Prostate gland (tissue), 2 donors: ENCODE measurements at regions not wholly inside any gene's neighbourhood (a gene's known extent, or its start where the extent isn't known, plus 50 kb on each side); places are given as distances from the start of the nearest gene placed in this dataset.
"Not testable (repeated sequence)": the region's sequence is repeated elsewhere in the genome, so short reads cannot be mapped to it uniquely, and the experiment has no call there.

Source experiments
- DNase-seq: peaks from one replicate; pipeline ENCODE4 v3.0.0-alpha.2; 2019; ENCODE audit warnings: low spot score
- H3K27ac ChIP-seq, 2 donors: fragments of 200-600 bp; sonication (generic); 2 replicates each; pipeline ENCODE4 v1.5.1; 2017 to 2019
- H3K27me3 ChIP-seq: fragments of 200-600 bp; sonication (generic); replicated peaks from 2 replicates; pipeline ENCODE4 v1.5.1; 2019; ENCODE audit not compliant: insufficient read depth
- H3K36me3 ChIP-seq, 2 donors: fragments of 200-600 bp; sonication (generic); 1 replicate in 1 of 2; 2 replicates in 1 of 2; pipeline versions ENCODE4 v1.5.1 to v1.8.1; 2017 to 2019
- H3K4me1 ChIP-seq: fragments of 200-600 bp; sonication (generic); replicated peaks from 2 replicates; pipeline ENCODE4 v1.5.1; 2019
- H3K4me3 ChIP-seq, 2 donors: fragments of 200-600 bp; sonication (generic); 2 replicates each; pipeline ENCODE4 v1.5.1; 2017 to 2019
- H3K9me3 ChIP-seq: fragments of 200-600 bp; sonication (generic); 2 replicates; pipeline ENCODE4 v1.5.1; 2017
- POLR2A ChIP-seq: fragments of 450-650 bp; IDR thresholded peaks from one replicate; pipeline ENCODE4 v1.6.1; 2016; ENCODE audit warnings: antibody characterized with exemption, mild to moderate bottlenecking
- POLR2AphosphoS5 ChIP-seq: sonication (generic); formaldehyde crosslinking; IDR thresholded peaks from one replicate; pipeline ENCODE4 v1.6.1; 2017; ENCODE audit warnings: antibody characterized with exemption
- WGBS: methylation state at CpG from one replicate; pipeline ENCODE4 v1.1.5; 2018; 5-methylcytosine and 5-hydroxymethylcytosine counted together
- intact Hi-C: fragments of 100-400 bp; cut with DNase I; formaldehyde crosslinking; loops from one replicate; pipeline ENCODE4 v1.14.2; 2022
- TF ChIP-seq, protein P1 (sequence below), 4 experiments: fragments of 200-600 bp in 2 of 4; fragments of 450-650 bp in 2 of 4; sonication (generic) in 2 of 4; IDR thresholded peaks; 1 replicate in 3 of 4; 2 replicates in 1 of 4; pipeline ENCODE4 v1.5.1; 2016 to 2019; ENCODE audit warnings: antibody characterized with exemption in 4 of 4, mild to moderate bottlenecking in 2 of 4, moderate library complexity in 2 of 4

DNA sequence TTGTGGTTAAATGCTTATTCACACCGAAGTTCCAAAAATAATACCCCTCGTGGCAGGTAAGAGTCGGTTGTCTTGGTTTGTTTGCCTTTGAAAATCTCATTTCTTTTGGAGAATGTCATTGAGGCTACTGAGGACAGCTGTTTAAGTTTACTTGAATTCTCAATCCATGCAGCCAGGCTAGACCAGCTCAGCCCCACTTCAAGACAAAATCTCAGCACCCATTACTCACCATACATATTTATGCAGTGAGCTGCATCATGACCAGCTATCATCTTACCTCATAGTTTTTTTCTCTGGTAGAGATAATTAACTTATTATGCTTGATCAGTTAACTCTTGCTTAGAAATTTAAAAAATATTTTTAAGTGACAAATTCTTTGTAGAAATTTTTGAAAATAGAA, 115.9 kb downstream of the HAUS1 start:
- 80% methylated on average over 3 of the region's 3 CpGs for WGBS
- TF ChIP-seq POLR2A: no peak
- H3K9me3 ChIP-seq: no peaks in the 10 kb centered on the region
- no peaks in the 10 kb centered on the region for H3K36me3 ChIP-seq
- H3K27me3 ChIP-seq: no peaks in the 10 kb centered on the region
- DNase-seq: no peak
- no peak overlapping the region for H3K27ac ChIP-seq
- intact Hi-C loops: no loop called here
- H3K4me1 ChIP-seq: no peaks in the 10 kb centered on the region
- H3K4me3 ChIP-seq: no peak overlapping the region

DNA sequence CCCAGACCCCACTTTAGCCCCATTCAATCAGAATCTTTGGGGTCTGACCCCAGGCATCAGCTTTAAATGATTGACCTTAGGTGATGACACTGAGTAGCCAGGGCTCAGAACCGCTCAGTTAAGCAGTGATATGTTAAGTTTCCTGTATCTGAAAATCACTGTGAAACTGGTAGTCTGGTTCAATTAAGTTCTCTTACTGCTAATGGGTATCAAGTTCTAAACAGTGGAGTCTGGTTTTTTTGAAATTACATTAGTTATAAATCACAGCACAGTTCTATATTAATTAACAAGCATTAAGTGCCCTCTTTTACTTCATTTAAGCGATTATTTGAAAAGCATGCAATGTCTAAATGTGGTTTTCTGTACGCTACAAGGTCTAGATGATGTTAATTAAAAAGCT, 117.9 kb downstream of the HAUS1 start:
- intact Hi-C loops: no loop called here
- no peaks in the 10 kb centered on the region for H3K27me3 ChIP-seq
- DNase-seq: no peak
- TF ChIP-seq, protein P1, sequence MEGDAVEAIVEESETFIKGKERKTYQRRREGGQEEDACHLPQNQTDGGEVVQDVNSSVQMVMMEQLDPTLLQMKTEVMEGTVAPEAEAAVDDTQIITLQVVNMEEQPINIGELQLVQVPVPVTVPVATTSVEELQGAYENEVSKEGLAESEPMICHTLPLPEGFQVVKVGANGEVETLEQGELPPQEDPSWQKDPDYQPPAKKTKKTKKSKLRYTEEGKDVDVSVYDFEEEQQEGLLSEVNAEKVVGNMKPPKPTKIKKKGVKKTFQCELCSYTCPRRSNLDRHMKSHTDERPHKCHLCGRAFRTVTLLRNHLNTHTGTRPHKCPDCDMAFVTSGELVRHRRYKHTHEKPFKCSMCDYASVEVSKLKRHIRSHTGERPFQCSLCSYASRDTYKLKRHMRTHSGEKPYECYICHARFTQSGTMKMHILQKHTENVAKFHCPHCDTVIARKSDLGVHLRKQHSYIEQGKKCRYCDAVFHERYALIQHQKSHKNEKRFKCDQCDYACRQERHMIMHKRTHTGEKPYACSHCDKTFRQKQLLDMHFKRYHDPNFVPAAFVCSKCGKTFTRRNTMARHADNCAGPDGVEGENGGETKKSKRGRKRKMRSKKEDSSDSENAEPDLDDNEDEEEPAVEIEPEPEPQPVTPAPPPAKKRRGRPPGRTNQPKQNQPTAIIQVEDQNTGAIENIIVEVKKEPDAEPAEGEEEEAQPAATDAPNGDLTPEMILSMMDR (IDR thresholded peaks at IDR 0.05): no peak
- TF ChIP-seq POLR2AphosphoS5: no peak
- no peak for TF ChIP-seq POLR2A
- no peaks in the 10 kb centered on the region for H3K9me3 ChIP-seq
- no peak overlapping the region for H3K4me3 ChIP-seq
- no peak overlapping the region for H3K27ac ChIP-seq
- WGBS: 93% methylated on average over 3 of the region's 3 CpGs
- no peaks in the 10 kb centered on the region for H3K36me3 ChIP-seq
- no peaks in the 10 kb centered on the region for H3K4me1 ChIP-seq

DNA sequence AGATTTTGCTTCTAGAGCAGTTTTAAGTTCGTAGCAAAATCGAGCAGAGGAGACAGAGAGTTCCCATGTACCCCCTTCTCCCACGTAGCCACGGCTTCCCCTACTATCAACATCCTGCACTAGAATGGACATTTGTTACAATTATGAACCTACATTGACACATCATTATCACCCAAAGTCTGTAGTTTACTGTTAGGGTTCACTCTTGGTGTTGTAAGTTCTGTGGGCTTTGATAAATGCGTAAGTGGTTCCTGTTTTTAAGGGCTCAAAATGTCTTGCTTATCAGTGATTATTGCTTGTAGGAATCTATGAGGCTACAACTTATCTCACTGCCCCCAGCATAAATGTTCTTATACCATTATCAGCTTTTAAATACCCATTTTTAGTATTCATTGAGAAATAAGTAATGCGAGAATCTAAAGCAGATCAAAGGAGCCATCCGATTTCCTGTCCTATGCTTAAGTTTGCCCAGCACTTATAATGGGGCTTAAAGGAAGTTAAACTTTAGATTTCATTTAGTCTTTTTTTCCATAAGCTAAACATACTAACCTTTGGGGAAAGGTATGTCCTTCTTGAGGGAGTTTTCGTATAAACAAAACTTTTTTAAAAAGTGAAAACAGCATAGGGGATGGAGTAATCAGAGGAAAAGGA, 118.7 kb downstream of the HAUS1 start:
- intact Hi-C loops: no loop called here
- Histone ChIP-seq H3K36me3 (no peaks in the 10 kb centered on the region), H3K4me1 (no peaks in the 10 kb centered on the region), H3K9me3 (no peaks in the 10 kb centered on the region), H3K4me3 (no peak overlapping the region), H3K27ac (no peak overlapping the region), H3K27me3 (no peaks in the 10 kb centered on the region)
- 87% methylated on average over 8 of the region's 8 CpGs for WGBS
- DNase-seq: no peak
- no peak for TF ChIP-seq POLR2AphosphoS5

DNA sequence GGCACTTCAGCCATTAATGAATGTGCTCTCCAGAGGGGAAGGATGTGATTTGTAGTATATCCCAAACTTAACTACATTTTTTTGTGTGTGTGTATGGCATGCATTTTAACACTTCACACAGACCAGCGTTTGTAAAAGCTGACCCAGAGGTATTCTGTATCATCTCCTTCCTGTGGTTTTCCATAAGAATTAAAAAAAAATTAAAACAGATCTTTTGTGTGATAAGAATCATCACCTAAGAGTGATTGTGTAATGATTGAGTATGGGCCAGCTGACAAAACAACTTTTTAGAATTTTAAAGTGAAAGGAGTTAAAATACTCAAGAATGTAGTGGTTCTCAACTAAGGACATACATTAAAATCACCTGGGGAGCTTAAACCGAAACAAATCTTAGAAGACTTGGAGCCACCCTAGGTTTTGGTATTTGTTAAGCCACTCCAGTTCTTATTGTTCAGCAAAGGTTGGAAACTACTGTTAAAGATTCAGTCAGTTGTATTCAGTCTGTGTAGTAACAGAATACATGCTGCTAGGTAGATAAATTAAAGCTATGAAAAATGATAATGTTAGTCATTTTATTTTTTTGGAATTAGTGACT, 120.1 kb downstream of the HAUS1 start:
- Histone ChIP-seq H3K27me3 (no peaks in the 10 kb centered on the region), H3K9me3 (no peaks in the 10 kb centered on the region), H3K4me1 (no peaks in the 10 kb centered on the region), H3K4me3 (no peak overlapping the region), H3K27ac (no peak overlapping the region), H3K36me3 (no peaks in the 10 kb centered on the region)
- TF ChIP-seq, protein P1 (IDR thresholded peaks at IDR 0.05): no peak
- TF ChIP-seq POLR2AphosphoS5 (no peak), POLR2A (no peak)
- intact Hi-C loops: no loop called here
- no peak for DNase-seq
- WGBS: 43% methylated on average over 2 of the region's 2 CpGs

DNA sequence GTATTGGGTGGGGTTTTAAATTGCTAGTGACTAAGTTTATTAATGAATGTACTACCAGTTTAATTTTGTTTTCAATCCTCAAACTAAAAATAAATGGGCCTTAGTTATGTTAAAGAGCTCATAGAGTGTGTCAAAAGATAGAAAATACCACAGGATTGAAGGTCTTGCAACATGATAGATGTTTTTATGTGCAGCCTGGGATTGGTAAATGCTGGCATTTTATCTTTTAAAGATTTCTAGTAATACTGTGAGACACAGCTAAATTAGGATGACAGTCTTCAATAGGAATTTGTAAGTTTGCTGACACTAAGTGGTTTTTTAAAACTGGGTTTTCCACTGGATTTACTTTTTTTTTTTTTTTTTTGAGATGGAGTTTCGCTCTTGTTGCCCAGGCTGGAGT, 122.3 kb downstream of the HAUS1 start:
- DNase-seq: no peak
- no peaks in the 10 kb centered on the region for H3K4me1 ChIP-seq
- no peak overlapping the region for H3K27ac ChIP-seq
- 96% methylated on average over 1 of the region's 1 CpG for WGBS
- no peaks in the 10 kb centered on the region for H3K9me3 ChIP-seq
- no peak overlapping the region for H3K4me3 ChIP-seq
- intact Hi-C loops: no loop called here
- H3K27me3 ChIP-seq: no peaks in the 10 kb centered on the region
- H3K36me3 ChIP-seq: no peaks in the 10 kb centered on the region
- TF ChIP-seq, protein P1 (IDR thresholded peaks at IDR 0.05): no peak
- TF ChIP-seq POLR2AphosphoS5: no peak
- TF ChIP-seq POLR2A: no peak

DNA sequence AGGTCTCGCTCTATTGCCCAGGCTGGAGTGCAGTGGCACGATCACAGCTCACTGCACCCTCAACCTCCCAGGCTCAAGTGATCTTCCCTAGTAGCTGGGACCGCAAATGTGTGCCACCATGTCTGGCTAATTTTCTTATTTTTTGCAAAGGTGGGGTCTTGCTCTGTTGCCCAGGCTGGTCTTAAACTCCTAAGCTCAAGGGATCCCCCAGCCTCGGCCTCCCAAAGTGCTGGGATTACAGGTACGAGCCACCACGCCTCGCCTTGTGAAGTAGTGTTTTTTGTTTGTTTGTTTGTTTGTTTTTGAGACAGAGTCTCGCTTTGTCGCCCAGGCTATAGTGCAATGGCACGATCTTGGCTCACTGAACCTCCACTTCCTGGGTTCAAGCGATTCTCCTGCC, 125.5 kb downstream of the HAUS1 start:
- WGBS: 90% methylated on average over 11 of the region's 11 CpGs
- H3K9me3 ChIP-seq, H3K27me3 ChIP-seq, H3K4me3 ChIP-seq, H3K4me1 ChIP-seq, H3K36me3 ChIP-seq, intact Hi-C loops, DNase-seq, H3K27ac ChIP-seq: not testable (repeated sequence)
